GM08714 (cell line): ENCODE measurements at regions not wholly inside any gene's neighbourhood (a gene's known extent, or its start where the extent isn't known, plus 50 kb on each side); places are given as distances from the start of the nearest gene placed in this dataset.

ENCODE experiments used
- H3K4me3 ChIP-seq: fragments of 200-500 bp; sonication (Bioruptor generic); 2 replicates; pipeline ENCODE4 v1.5.1; 2014; ENCODE audit warnings: mild to moderate bottlenecking, low read length, inconsistent platforms
- ZNF274 ChIP-seq: IDR thresholded peaks from 2 replicates; pipeline ENCODE4 v1.6.1; 2012; ENCODE audit warnings: mild to moderate bottlenecking, low read depth, low read length

DNA sequence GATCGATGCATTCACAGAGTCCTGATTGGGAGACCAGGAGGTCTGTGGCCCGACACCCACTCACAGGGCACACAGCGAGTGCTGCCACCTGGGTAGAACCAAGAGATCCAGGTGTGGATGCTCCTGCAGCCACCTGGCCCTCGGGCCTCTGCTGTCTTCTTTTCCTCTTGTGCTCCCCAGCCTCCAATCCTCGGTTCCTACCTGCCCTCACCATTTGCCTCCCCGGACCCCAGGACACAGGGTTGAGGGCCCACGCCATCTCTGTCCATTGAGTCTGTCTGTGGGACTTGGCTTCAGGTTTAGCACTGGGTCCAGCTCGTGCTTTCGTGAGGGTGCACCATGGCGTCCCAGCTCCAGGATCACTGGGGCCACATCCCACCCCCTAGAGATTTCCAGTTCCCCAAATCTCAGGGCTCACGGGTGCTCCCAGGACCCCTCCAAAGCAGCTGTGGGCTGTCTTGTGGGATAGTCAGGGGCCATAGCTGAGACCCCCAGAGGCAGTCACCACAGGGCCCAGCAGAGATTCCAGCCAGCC is 591.1 kb downstream of the BRD1 start:
- no peak for TF ChIP-seq ZNF274
- no peak overlapping the region for H3K4me3 ChIP-seq

DNA sequence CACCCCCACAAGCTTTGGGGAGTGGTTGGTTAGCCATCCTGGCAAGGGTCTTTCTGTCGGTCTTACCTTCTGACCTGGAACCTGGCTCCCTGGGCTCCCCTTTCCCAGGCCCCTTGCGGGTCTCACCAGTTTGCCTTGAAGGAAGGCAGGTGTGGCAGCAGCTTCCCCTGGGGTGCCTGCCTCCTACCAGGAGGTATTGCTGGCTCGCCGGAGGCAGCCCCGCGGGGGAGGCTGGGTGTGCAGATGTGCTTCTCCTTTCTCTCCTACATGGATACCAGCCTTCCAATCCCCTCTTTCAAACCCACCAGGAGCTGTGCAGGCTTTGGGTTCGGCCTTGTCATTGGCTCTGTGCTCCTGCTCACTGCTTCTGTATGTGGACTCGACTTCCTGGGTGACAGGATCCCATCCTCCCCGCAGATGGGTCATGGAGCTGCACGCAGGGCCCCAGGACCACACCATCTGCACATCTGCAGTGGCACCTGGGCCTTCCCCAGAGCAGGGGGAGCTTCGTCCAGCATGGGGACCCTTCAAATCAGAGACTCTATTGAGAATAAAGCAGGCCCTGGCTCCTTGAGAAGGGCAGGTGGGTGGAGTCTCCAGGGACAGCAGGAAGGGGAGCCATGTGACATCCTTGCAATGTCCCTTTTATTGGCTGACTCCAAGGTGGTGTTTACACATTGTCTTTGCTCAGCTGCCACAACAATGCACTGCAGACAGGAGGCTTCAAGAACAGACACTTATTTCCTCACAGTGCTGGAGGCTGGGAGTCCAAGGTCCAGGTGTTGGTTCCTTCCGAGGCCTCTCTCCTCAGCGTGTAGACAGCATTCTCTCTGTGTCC is 592.0 kb downstream of the BRD1 start:
- TF ChIP-seq ZNF274 = no peak
- no peak overlapping the region for H3K4me3 ChIP-seq

DNA sequence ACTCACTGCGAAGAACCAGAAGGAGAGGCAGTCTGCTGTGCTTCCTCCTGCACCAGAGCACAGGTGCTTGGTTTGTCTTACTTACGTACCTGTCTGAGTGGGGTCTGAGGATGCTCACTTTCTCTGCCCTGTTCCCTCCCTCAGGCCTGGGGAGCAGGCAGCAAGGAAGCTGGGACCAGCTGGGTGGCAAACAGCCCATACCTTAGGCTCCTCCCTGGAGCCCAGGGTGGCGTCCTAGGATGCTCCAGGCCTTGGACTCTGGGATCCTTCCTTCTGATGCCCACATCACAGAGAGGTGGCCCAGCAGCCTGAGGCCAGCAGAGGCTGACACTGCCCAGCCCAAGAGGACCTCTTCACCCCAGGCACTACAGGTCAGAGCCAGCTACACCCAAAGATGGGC is 593.2 kb downstream of the BRD1 start:
- no peak overlapping the region for H3K4me3 ChIP-seq
- no peak for TF ChIP-seq ZNF274

DNA sequence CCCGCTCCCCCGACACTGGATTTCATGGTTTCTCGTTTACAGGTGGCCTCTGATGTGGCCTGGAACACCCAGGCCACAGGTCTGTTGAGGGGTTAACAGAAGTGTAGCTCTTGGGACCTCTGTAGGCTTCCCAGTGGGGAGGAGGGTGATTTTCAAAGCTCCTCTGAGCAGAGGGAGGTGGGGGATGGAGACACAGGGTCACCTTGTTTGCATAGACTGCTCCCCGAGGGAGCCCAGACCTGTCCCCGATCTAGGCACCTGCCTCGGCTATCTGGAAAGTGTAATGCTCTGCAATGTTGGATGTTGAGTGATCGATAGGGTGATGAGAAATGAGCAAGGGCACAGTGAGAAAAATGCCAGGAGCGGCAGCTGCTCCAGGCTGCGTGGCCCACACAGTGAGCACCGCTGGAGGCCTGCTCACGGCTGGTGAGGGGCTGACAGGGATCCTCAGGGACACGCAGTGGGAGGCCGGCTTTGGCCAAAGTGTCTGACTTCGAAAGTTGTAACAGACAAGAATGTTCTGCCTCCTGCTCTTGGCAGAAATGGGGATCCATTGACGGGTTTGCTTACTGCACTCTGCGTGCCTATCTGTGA is 594.1 kb downstream of the BRD1 start:
- H3K4me3 ChIP-seq = no peak overlapping the region
- TF ChIP-seq ZNF274 = no peak

DNA sequence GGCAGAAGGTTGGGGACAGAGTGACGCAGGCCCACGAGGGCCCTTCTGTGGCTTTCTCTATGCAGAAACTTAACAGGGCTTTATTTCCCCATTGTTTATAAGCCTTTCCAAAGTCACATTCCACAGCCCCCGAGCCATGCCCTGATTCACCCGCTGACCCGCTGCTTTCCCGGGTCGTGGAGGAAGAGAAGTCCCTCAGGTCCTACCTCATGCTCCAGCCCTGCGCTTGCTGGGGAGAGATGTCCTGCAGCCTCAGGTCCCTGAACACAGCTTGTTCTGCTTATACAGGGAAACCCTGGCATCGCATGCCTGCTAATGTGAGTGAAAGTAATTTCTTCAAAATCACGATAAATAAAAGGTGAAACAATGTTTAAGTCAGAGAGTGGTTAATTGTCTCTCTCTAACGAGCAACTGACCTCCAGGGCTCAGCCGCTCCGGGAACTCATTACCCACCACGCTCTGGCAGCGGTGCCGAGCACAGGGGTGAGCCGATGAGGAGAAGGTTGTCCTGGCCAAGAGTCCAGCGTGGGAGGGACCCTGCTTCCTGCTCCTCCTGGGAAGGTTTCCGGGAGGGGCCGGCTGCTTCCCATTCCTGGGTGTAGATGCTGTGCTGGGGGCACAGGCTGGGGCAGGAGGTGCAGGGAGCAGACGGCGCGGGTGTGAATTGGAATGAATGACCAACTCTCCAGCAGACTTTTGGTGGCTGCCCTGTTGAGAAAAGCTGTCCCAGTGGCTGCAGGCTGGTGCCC is 595.2 kb downstream of the BRD1 start:
- TF ChIP-seq ZNF274 = no peak

DNA sequence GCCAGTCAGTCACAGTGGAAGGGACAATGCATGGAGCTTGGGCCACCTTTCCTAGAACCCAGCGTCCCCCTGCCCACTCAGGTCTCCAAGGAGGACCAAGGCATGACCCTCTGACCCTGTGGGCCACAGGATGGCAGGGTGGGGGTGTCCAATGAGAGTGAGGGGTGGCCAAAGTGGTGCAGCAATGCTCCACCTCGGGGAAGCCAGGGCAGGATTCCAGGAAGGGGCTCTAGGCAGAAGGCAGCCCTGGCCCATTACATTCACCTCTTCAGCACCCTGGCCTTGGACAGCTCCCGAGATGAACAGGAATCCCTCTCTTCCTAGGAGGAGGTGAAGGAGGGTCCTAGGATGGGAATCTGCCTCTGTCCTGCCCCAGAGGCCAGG is 597.5 kb downstream of the BRD1 start:
- no peak for TF ChIP-seq ZNF274
- H3K4me3 ChIP-seq = no peak overlapping the region

More for the DNA sequence above, 595.2 kb downstream of the BRD1 start:
- H3K4me3 ChIP-seq = no peak overlapping the region

DNA sequence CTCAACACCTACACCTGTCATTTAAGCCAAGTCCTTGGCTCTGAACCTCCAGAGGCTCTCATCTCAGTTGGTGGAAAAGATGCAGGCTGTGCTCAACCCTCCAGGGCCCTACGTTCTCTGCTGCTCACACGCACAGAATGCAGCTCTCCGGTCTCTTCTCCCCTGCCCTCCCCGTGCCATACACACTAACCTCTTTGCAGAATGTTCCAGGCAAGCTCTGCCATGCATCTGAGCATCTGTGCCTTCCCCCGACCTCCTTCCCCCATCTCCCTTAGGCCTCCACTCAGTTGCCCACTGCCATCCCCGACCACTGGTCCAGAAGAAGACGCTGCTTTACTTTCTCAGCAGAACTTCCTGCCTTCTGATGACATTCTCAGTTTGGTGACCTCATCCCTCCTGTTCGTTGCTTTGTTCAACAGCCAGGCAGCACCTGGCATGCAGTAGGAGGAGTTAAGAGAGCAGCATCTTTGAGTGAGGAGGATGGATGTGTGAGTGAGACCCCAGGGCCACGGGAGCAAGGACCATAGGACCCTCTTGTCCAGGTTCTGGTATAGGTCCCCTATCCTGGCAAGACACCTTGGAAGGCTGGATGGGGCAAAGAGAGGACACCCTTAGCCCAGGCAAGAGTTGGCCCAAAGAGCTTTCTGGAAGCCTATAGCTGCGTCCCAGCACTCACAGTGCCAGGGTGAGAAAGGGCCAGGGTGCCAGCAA is 598.0 kb downstream of the BRD1 start:
- no peak overlapping the region for H3K4me3 ChIP-seq
- TF ChIP-seq ZNF274 = no peak

DNA sequence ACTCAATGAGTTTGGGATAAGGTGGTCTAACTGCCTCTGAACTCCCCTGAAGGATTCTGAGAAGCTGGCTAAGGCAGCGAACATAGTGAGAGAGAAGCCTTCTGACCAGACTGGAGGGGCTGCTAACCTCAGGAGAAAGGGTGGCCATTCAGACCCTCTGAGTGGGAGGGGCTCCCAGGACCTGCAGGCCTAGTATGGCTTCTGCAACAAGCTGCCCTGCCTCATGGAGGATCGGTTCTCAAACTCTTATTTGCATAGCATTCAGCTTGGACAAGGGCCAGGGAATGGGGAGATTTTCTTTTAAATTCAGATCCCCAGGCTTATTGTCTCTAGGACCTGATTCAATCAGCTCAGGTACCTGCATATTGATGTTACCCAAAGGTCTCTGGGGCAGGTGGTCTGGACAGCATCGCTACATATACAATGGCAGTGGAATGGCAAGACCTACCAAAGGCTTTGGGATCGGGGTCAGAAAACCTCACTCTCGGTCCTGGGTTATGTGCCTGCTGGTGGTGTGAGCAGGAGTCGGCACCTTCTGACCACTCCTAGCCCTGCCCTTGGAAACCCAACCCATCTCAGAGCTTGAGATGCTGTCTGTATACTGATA is 599.1 kb downstream of the BRD1 start:
- TF ChIP-seq ZNF274 = no peak
- H3K4me3 ChIP-seq = no peak overlapping the region

DNA sequence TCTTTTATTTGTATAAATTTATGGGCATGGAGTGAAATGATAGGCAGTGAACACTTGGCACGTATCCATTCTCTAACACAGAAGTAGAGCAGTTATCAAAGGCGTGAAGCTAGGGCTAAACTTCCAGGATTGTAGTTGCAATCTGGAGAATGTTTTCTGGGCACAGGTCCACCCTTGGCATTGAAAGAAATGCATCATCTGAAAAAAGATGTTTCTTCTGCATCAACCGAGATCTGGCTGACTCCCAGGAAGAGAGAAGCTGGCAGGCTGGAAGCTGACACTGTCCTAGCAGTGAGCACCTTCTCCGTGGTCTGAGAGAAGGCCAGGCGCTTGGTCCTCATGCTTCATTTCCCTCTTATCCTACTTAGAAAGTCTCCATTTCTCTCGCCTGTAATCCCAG is 600.0 kb downstream of the BRD1 start:
- TF ChIP-seq ZNF274 = no peak
- H3K4me3 ChIP-seq = no peak overlapping the region

DNA sequence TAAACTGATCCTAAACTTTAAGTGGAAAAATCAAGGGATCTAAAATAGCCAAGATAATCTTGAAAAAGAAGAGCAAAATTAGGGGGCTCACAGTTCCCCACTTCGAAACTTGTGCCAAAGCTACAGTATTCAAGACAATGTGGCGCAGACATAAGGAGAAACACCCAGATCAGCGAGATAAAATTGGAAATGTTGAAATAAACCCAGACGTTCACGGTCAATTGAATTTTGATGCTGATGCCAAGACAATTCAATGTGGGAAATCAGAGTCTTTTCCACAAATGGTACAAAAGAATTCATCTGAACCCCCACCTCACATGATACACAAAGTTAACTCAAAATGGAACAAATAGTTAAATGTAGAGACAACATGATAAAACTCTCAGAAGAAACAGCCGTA is 601.6 kb downstream of the BRD1 start:
- TF ChIP-seq ZNF274 = no peak
- H3K4me3 ChIP-seq = no peak overlapping the region

DNA sequence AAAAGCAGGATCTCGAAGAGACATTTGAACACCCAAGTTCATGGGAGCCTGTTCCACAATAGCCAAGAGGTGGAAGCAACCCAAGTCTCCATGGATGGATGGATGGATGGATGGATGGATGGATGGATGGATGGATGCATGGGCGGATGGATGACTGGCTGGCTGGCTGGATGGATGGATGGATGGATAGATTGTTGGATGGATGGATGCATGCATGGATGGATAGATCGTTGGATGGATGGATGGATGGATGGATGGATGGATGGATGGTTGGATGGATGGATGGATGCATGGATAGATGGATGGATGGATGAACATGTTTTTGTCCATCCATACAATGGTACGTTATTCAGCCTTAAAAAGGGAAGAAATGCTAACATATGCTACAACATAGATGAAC is 603.4 kb downstream of the BRD1 start:
- TF ChIP-seq ZNF274 = no peak
- H3K4me3 ChIP-seq = no peak overlapping the region

DNA sequence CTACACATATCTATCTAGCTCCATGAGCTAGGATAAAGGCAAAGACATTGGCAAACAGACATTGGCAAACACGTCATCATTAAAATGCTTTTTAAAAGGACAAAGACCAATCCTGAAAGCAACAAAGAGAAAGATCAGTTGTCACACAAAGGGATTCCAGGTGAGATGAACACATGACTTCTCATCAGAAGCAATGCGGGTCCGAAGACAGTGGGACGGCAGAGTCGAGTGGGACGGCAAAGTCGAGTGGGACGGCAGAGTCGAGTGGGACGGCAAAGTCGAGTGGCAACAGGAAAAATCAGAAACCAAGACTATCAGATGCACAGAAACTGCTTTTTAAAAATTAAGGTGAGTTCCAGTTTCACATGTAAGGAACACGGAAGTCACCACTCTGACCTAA is 609.5 kb downstream of the BRD1 start:
- TF ChIP-seq ZNF274 = no peak
- H3K4me3 ChIP-seq = no peak overlapping the region

DNA sequence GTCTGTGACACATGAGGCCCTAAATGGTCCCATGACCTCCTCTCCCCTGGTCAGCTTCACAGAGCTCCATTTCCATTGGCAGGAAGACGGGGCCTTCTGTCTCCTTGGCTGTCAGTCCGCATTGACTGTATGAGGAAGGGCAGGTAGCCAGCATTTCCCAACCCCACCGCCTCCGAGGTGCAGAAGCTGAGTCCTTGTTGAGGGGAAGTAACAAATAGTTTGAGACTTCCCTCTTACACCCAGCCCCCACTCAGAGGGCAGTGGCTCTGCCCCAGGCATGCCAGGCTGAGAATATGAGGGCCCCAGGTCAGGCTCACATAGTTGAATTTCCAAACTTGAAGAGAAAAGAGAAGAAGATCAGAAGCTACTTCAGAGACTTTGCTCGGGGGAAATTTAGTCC is 611.1 kb downstream of the BRD1 start:
- TF ChIP-seq ZNF274 = no peak
- H3K4me3 ChIP-seq = no peak overlapping the region

DNA sequence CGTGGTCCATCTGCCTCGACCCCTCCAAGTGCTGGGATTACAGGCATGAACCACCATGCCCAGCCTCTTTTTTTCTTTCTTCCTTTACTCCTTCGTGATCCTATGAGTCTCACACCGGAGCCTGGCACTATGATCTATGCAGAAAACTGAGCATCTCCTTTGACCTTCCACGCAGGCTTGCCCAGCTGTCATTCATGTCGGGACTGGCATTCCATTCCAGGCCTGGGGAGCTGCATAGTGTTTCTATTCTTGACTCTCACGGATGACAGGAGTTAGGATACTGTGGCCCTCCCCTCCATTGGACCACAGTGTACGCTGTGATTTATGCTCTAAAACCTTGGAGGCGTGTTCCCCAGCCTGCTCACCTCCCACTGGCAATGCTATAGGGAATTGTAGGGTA is 611.8 kb downstream of the BRD1 start:
- TF ChIP-seq ZNF274 = no peak
- no peak overlapping the region for H3K4me3 ChIP-seq

DNA sequence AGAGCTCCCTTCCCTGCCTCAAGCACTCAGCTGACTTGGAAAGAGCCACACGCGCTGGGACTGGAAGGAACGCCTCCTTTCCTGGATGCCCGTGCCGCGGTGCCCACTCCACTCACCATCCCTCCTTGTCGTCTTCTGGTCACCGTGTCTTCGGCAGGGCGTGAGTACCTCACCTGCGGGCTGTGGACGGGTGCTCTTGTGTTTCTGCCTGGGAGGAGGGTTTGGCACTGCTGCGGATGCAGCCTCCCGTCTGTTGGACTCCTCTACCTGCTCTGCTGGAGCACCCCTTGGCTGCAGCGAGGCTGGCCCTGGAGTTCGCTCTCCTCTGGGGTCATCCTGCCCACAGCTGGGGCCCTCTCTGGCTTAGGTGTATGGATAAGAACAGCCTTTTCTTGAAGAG is 612.7 kb downstream of the BRD1 start:
- TF ChIP-seq ZNF274 = no peak
- H3K4me3 ChIP-seq = no peak overlapping the region
